ENCODE measurements at regions not wholly inside any gene's neighbourhood (a gene's known extent, or its start where the extent isn't known, plus 50 kb on each side); places are given as distances from the start of the nearest gene placed in this dataset.

GRCh38 chr3:66797889-66798560 lies 200.1 kb upstream of the KBTBD8 start:
- Histone ChIP-seq H3K9ac (ENCODE audit: low read length) (no peak overlapping the region), H3K9me2 (replicated peaks; ENCODE audit: insufficient read depth, low read length) (no peaks in the 10 kb centered on the region), H3K79me2 (ENCODE audit: low read length) (no peaks in the 10 kb centered on the region), H3K4me3 (ENCODE audit: low read length) (no peak overlapping the region), H3K9me3 (replicated peaks; ENCODE audit: insufficient read depth, low read length) (no peaks in the 10 kb centered on the region), H3F3A (ENCODE audit: insufficient read depth, low read length) (no peaks in the 10 kb centered on the region), H3K4me2 (ENCODE audit: low read depth, low read length) (no peak overlapping the region), H3K4me1 (ENCODE audit: low read length) (no peaks in the 10 kb centered on the region), H3K36me3 (replicated peaks; ENCODE audit: insufficient read depth, low read length) (no peaks in the 10 kb centered on the region), H4K20me1 (ENCODE audit: insufficient read depth, low read length) (no peaks in the 10 kb centered on the region), H2AFZ (ENCODE audit: low read length) (no peak overlapping the region), H3K27me3 (replicated peaks; ENCODE audit: insufficient read depth, low read length) (no peaks in the 10 kb centered on the region), H3K27ac (ENCODE audit: low read length) (no peak overlapping the region)
- TF ChIP-seq EZH2phosphoT487 (IDR thresholded peaks at IDR 0.05; ENCODE audit: low read length), result no peak
- TF ChIP-seq EZH2 (optimal IDR thresholded peaks at IDR 0.05; ENCODE audit: low read depth, low read length), result no peak
- no peak for TF ChIP-seq CTCF (IDR thresholded peaks at IDR 0.05; ENCODE audit: low read length)
- DNase-seq, result no peak

GRCh38 chr3:66800941-66801545 lies 197.1 kb upstream of the KBTBD8 start:
- Histone ChIP-seq H3K4me3 (ENCODE audit: low read length) (no peak overlapping the region), H3K4me2 (ENCODE audit: low read depth, low read length) (no peak overlapping the region), H3K27ac (ENCODE audit: low read length) (no peak overlapping the region), H3K9me3 (replicated peaks; ENCODE audit: insufficient read depth, low read length) (no peaks in the 10 kb centered on the region), H3F3A (ENCODE audit: insufficient read depth, low read length) (no peaks in the 10 kb centered on the region), H3K27me3 (replicated peaks; ENCODE audit: insufficient read depth, low read length) (no peaks in the 10 kb centered on the region), H3K4me1 (ENCODE audit: low read length) (no peaks in the 10 kb centered on the region), H4K20me1 (ENCODE audit: insufficient read depth, low read length) (no peaks in the 10 kb centered on the region), H2AFZ (ENCODE audit: low read length) (no peak overlapping the region), H3K79me2 (ENCODE audit: low read length) (no peaks in the 10 kb centered on the region), H3K9me2 (replicated peaks; ENCODE audit: insufficient read depth, low read length) (no peaks in the 10 kb centered on the region), H3K9ac (ENCODE audit: low read length) (no peak overlapping the region), H3K36me3 (replicated peaks; ENCODE audit: insufficient read depth, low read length) (no peaks in the 10 kb centered on the region)
- DNase-seq, result no peak
- TF ChIP-seq EZH2phosphoT487 (IDR thresholded peaks at IDR 0.05; ENCODE audit: low read length), result no peak

- H4K20me1 ChIP-seq (ENCODE audit: insufficient read depth, low read length), result no peaks in the 10 kb centered on the region
- no peaks in the 10 kb centered on the region for H3K36me3 ChIP-seq (replicated peaks; ENCODE audit: insufficient read depth, low read length)
- no peaks in the 10 kb centered on the region for H3K9me2 ChIP-seq (replicated peaks; ENCODE audit: insufficient read depth, low read length)
- H3K4me1 ChIP-seq (ENCODE audit: low read length), result no peaks in the 10 kb centered on the region
- no peak for DNase-seq
- no peak overlapping the region for H3K4me3 ChIP-seq (ENCODE audit: low read length)
- no peaks in the 10 kb centered on the region for H3K79me2 ChIP-seq (ENCODE audit: low read length)
- no peak overlapping the region for H3K4me2 ChIP-seq (ENCODE audit: low read depth, low read length)
- no peaks in the 10 kb centered on the region for H3K9me3 ChIP-seq (replicated peaks; ENCODE audit: insufficient read depth, low read length)
- H3K27me3 ChIP-seq (replicated peaks; ENCODE audit: insufficient read depth, low read length), result no peaks in the 10 kb centered on the region
- TF ChIP-seq CTCF (IDR thresholded peaks at IDR 0.05; ENCODE audit: low read length), result no peak
- no peak for TF ChIP-seq EZH2 (optimal IDR thresholded peaks at IDR 0.05; ENCODE audit: low read depth, low read length)
- TF ChIP-seq EZH2phosphoT487 (IDR thresholded peaks at IDR 0.05; ENCODE audit: low read length), result no peak
- H3K27ac ChIP-seq (ENCODE audit: low read length), result no peak overlapping the region
- no peak overlapping the region for H3K9ac ChIP-seq (ENCODE audit: low read length)
- H2AFZ ChIP-seq (ENCODE audit: low read length), result no peak overlapping the region
- H3F3A ChIP-seq (ENCODE audit: insufficient read depth, low read length), result no peaks in the 10 kb centered on the region
These were observed 194.9 kb upstream of the KBTBD8 start for GRCh38 chr3:66803206-66803605.
